ENCODE measurements at regions not wholly inside any gene's neighbourhood (a gene's known extent, or its start where the extent isn't known, plus 50 kb on each side); places are given as distances from the start of the nearest gene placed in this dataset.

DNA sequence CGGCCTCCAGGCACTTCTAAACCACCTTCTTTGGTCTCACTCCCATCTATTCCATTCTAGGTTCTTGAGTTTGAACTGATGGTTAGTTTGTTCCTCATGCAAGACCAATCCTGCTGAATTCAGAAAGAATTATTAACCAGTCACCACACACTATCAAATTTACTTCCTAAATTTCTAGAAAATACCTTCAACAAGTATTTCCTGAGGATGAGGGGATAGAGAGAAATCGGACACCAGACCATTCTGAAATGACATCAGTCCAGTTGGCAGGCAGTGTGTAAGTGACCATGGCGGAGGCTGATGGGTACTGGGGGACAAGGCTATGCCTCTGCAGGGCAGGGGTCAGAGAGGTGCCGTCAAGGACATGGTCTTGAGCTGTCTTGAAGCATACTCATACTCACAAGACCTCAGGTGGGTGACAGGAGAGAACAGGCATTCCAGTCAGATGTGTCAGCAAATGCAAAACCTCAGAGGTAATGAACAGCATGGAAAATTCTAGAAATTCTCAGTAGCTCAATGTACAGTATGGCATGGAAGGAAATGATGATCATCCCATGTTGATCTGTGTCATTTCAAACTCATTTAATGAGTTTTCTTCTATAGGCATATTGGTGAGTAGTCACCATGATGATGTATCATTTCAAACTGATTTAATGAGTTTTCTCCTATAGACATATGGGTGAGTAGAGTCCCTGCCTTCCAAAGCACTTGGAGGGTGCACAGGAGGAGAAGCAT is 119.6 kb downstream of the DDX1 start:
- Histone ChIP-seq H3K27ac (ENCODE audit: low read depth, low read length) (no peak overlapping the region), H3K36me3 (ENCODE audit: insufficient read depth, low read length) (no peaks in the 10 kb centered on the region), H3K4me3 (ENCODE audit: low read depth, low read length) (no peak overlapping the region), H2AFZ (ENCODE audit: low read length, unreplicated experiment) (no peak overlapping the region), H3K27me3 (ENCODE audit: insufficient read depth, low read length) (0 out of 2 replicates have a peak, but pooled peaks cover 3% of the 10 kb centered on the region), H3K4me1 (ENCODE audit: control insufficient read depth, insufficient read depth, low read length, unreplicated experiment) (no peaks in the 10 kb centered on the region), H3K79me2 (ENCODE audit: control insufficient read depth, insufficient read depth, low read length, unreplicated experiment) (no peaks in the 10 kb centered on the region)

- Histone ChIP-seq H3K4me1 (ENCODE audit: control insufficient read depth, insufficient read depth, low read length, unreplicated experiment) (no peaks in the 10 kb centered on the region), H3K36me3 (ENCODE audit: insufficient read depth, low read length) (no peaks in the 10 kb centered on the region), H3K4me3 (ENCODE audit: low read depth, low read length) (no peak overlapping the region), H3K27me3 (ENCODE audit: insufficient read depth, low read length) (0 out of 2 replicates have a peak, but pooled peaks cover 3% of the 10 kb centered on the region), H3K79me2 (ENCODE audit: control insufficient read depth, insufficient read depth, low read length, unreplicated experiment) (no peaks in the 10 kb centered on the region), H3K27ac (ENCODE audit: low read depth, low read length) (no peak overlapping the region), H2AFZ (ENCODE audit: low read length, unreplicated experiment) (no peak overlapping the region)
Measured at GRCh38 chr2:15712551-15713342, 121.1 kb downstream of the DDX1 start.

DNA sequence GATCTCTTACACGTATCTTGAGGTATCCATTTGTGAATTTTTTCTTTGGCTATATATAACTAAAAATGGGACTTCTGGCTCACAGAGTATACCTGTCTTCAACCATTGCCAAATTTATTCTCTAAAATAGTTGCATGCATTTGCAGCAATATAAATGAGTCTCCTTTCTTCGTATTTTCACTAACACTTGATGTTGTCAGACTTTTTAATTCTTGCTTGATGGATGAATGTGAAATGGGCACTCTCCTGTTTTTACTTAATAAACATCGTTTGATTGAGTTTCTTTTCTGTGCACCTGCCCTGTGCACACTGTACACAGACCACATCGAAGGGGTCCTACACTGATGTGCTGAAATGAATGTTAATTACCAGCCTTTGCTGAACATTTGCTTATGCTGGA is 121.8 kb downstream of the DDX1 start:
- Histone ChIP-seq H3K4me3 (ENCODE audit: low read depth, low read length) (no peak overlapping the region), H3K27me3 (ENCODE audit: insufficient read depth, low read length) (0 out of 2 replicates have a peak, but pooled peaks cover 3% of the 10 kb centered on the region), H3K4me1 (ENCODE audit: control insufficient read depth, insufficient read depth, low read length, unreplicated experiment) (no peaks in the 10 kb centered on the region), H3K79me2 (ENCODE audit: control insufficient read depth, insufficient read depth, low read length, unreplicated experiment) (no peaks in the 10 kb centered on the region), H2AFZ (ENCODE audit: low read length, unreplicated experiment) (no peak overlapping the region), H3K36me3 (ENCODE audit: insufficient read depth, low read length) (no peaks in the 10 kb centered on the region), H3K27ac (ENCODE audit: low read depth, low read length) (no peak overlapping the region)

DNA sequence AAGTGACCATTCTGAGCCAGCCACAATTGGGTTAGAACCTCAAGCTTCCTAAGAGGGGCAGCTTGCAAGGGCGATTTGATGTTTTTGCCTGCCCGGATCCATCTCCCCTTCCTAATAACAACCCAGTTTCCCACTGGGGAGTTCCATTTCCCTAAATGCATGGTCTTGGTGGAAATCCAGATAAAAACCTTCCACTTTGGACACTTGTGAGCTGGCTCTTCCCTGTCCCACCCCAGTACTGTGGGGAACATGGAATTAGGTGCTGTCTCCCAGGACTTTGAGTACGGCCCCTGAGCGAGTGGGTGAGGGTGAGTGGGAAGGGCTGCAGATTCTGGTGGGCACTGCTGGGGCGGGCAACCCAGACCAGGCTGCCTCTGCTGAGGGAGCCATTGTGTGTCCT is 122.3 kb downstream of the DDX1 start:
- Histone ChIP-seq H3K4me3 (ENCODE audit: low read depth, low read length) (no peak overlapping the region), H3K27ac (ENCODE audit: low read depth, low read length) (no peak overlapping the region), H3K27me3 (ENCODE audit: insufficient read depth, low read length) (0 out of 2 replicates have a peak, but pooled peaks cover 3% of the 10 kb centered on the region), H2AFZ (ENCODE audit: low read length, unreplicated experiment) (no peak overlapping the region), H3K36me3 (ENCODE audit: insufficient read depth, low read length) (no peaks in the 10 kb centered on the region), H3K4me1 (ENCODE audit: control insufficient read depth, insufficient read depth, low read length, unreplicated experiment) (no peaks in the 10 kb centered on the region), H3K79me2 (ENCODE audit: control insufficient read depth, insufficient read depth, low read length, unreplicated experiment) (no peaks in the 10 kb centered on the region)

- Histone ChIP-seq H3K27ac (ENCODE audit: low read depth, low read length) (no peak overlapping the region), H3K27me3 (ENCODE audit: insufficient read depth, low read length) (peaks cover 7% of the 10 kb centered on the region; the same call in 1 of the 2 replicates), H3K4me3 (ENCODE audit: low read depth, low read length) (no peak overlapping the region), H3K4me1 (ENCODE audit: control insufficient read depth, insufficient read depth, low read length, unreplicated experiment) (no peaks in the 10 kb centered on the region), H3K36me3 (ENCODE audit: insufficient read depth, low read length) (no peaks in the 10 kb centered on the region), H2AFZ (ENCODE audit: low read length, unreplicated experiment) (no peak overlapping the region), H3K79me2 (ENCODE audit: control insufficient read depth, insufficient read depth, low read length, unreplicated experiment) (no peaks in the 10 kb centered on the region)
Measured at GRCh38 chr2:15714609-15715008, 122.9 kb downstream of the DDX1 start.

DNA sequence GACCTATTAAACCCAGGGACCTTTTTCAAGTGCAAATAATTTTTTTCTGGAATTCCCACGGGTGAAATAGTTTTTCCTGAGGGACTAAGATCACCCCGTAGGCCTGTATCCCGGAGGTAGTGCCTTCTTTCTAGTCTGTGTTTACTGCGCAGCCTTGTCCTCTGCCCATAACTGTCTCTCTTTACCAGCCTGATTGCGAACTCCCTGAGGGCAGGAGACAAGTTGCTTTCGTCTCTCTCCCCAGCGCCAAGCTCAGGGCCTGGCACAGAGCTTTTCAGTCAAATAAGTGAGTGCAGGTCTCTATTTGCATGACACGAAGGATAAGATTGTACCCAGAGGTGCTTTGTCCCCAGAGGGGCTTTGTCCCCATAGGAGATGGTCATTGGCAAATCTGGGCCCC is 123.9 kb downstream of the DDX1 start:
- H3K36me3 ChIP-seq (ENCODE audit: insufficient read depth, low read length) = no peaks in the 10 kb centered on the region
- H3K79me2 ChIP-seq (ENCODE audit: control insufficient read depth, insufficient read depth, low read length, unreplicated experiment) = no peaks in the 10 kb centered on the region
- no peaks in the 10 kb centered on the region for H3K4me1 ChIP-seq (ENCODE audit: control insufficient read depth, insufficient read depth, low read length, unreplicated experiment)
- no peak overlapping the region for H3K4me3 ChIP-seq (ENCODE audit: low read depth, low read length)
- H3K27ac ChIP-seq (ENCODE audit: low read depth, low read length) = no peak overlapping the region
- H2AFZ ChIP-seq (ENCODE audit: low read length, unreplicated experiment) = no peak overlapping the region
- H3K27me3 ChIP-seq (ENCODE audit: insufficient read depth, low read length) = peaks cover 7% of the 10 kb centered on the region; the same call in 1 of the 2 replicates

GRCh38 chr2:15718103-15718943 is 126.7 kb downstream of the DDX1 start:
- Histone ChIP-seq H3K36me3 (ENCODE audit: insufficient read depth, low read length) (no peaks in the 10 kb centered on the region), H2AFZ (ENCODE audit: low read length, unreplicated experiment) (no peak overlapping the region), H3K27ac (ENCODE audit: low read depth, low read length) (no peak overlapping the region), H3K4me3 (ENCODE audit: low read depth, low read length) (no peak overlapping the region), H3K27me3 (ENCODE audit: insufficient read depth, low read length) (peaks cover 3% of the 10 kb centered on the region), H3K4me1 (ENCODE audit: control insufficient read depth, insufficient read depth, low read length, unreplicated experiment) (no peaks in the 10 kb centered on the region), H3K79me2 (ENCODE audit: control insufficient read depth, insufficient read depth, low read length, unreplicated experiment) (no peaks in the 10 kb centered on the region)

DNA sequence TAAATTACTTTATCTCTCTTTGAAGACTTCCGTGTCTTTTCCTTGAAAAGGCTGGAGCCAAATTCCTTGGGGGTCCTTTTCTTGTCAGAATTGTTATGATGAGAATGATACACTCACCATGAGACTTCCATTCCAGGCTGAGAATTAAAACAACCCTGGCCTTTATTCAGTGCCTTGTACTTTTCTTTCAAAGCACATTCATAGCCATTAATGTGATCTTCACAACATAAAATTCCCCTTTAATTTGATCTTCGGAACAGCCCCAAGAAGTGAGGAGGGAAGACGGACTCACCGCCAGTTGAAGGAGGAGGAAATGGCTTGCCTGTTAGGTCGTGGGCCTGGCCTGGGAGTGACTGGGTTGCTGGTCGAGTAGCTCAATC is 127.3 kb downstream of the DDX1 start:
- H3K4me3 ChIP-seq (ENCODE audit: low read depth, low read length) = no peak overlapping the region
- H3K36me3 ChIP-seq (ENCODE audit: insufficient read depth, low read length) = no peaks in the 10 kb centered on the region
- no peaks in the 10 kb centered on the region for H3K4me1 ChIP-seq (ENCODE audit: control insufficient read depth, insufficient read depth, low read length, unreplicated experiment)
- H3K79me2 ChIP-seq (ENCODE audit: control insufficient read depth, insufficient read depth, low read length, unreplicated experiment) = no peaks in the 10 kb centered on the region
- H2AFZ ChIP-seq (ENCODE audit: low read length, unreplicated experiment) = no peak overlapping the region
- no peak overlapping the region for H3K27ac ChIP-seq (ENCODE audit: low read depth, low read length)
- H3K27me3 ChIP-seq (ENCODE audit: insufficient read depth, low read length) = peaks cover 3% of the 10 kb centered on the region

DNA sequence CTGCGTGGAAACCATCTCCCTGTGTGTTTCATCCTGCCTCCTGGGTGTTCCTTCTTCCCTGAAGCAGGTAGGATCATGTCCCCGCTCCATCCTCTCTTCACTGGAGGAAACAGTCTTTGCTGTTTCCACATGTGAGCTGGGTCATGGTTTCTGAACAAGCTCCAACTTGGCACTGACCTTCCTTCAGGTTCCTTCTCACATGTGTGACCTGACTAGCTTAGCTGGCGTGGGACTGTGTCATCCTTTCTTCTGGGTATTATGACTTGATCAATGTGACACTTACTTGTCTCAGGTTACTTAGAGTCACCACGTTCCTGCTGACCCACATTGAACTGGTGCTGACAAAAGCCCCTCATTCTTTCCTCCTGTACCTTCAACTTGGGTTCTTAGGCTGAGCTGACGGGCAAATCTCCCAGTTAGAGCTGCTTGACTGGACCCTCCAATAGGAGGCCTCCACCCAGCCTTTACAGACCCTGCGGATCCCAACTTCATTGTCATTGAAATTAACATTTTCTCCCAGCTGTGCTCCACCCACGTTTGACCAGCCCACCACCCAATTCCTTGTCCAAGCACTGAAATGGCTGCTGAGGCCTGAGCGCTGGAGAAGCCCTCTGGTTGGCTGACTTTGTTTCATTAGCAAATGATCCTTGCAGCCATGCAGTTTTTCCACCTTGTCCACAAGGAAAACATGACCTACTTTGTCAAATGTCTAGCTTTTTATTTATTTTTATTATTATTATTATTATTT is 128.1 kb downstream of the DDX1 start:
- Histone ChIP-seq H3K27ac (ENCODE audit: low read depth, low read length) (no peak overlapping the region), H2AFZ (ENCODE audit: low read length, unreplicated experiment) (no peak overlapping the region), H3K27me3 (ENCODE audit: insufficient read depth, low read length) (peaks cover 3% of the 10 kb centered on the region), H3K79me2 (ENCODE audit: control insufficient read depth, insufficient read depth, low read length, unreplicated experiment) (no peaks in the 10 kb centered on the region), H3K4me1 (ENCODE audit: control insufficient read depth, insufficient read depth, low read length, unreplicated experiment) (no peaks in the 10 kb centered on the region), H3K36me3 (ENCODE audit: insufficient read depth, low read length) (no peaks in the 10 kb centered on the region), H3K4me3 (ENCODE audit: low read depth, low read length) (no peak overlapping the region)

Measured in ACC112 (cell line).